GM12878 (cell line): ENCODE measurements at regions not wholly inside any gene's neighbourhood (a gene's known extent, or its start where the extent isn't known, plus 50 kb on each side); places are given as distances from the start of the nearest gene placed in this dataset.

ENCODE experiments used
- ATAC-seq: fragments of 200-7000 bp; cut with Tn5 transposase; 3 replicates; pipeline ENCODE4 v1.9.1; 2020; ENCODE audit warnings: mild to moderate bottlenecking, moderate library complexity
- BruUV-seq: library from RNA; stranded (reverse); fragments of 400-500 nt; replicated peaks from 2 replicates; lab custom pipeline; 2021; lab: Mats Ljungman, UMichigan
- CTCF ChIA-PET: fragments of 300-600 bp; sonication (Branson Sonifier 250); formaldehyde crosslinking; extraction: SDS; loops from one replicate; lab custom pipeline; 2021; ENCODE audit warnings: inconsistent platforms; lab: Yijun Ruan, JAX
- POLR2A ChIA-PET: fragments of 350-600 bp; formaldehyde crosslinking; extraction: SDS; loops from one replicate; lab custom pipeline; 2021; ENCODE audit warnings: inconsistent platforms; lab: Charles Lee
- RAD21 ChIA-PET: fragments of 300-600 bp; sonication (Branson Sonifier 250); formaldehyde crosslinking; loops from one replicate; lab custom pipeline; 2023; ENCODE audit warnings: antibody characterized with exemption; ENCODE audit not compliant: unreplicated experiment; lab: Charles Lee
- SMC1A ChIA-PET: fragments of 300-600 bp; sonication (Branson Sonifier 250); formaldehyde crosslinking; loops from one replicate; lab custom pipeline; 2023; ENCODE audit not compliant: unreplicated experiment, uncharacterized antibody; lab: Charles Lee
- DNase-seq: peaks from one replicate; pipeline ENCODE4 v3.0.0-alpha.2; 2011; ENCODE audit warnings: low read depth, low spot score
- FAIRE-seq: peaks from 3 replicates; lab custom pipeline; 2011; peaks lifted over from hg19 to GRCh38; lab: Jason Lieb, UNC
- H2AFZ ChIP-seq: 2 replicates; pipeline ENCODE4 v1.6.0; 2011; ENCODE audit warnings: low read depth, low read length, control low read depth; ENCODE audit not compliant: control insufficient read depth
- H3K27ac ChIP-seq: 2 replicates; pipeline ENCODE4 v1.5.1; 2011; ENCODE audit warnings: control low read depth; ENCODE audit not compliant: control insufficient read depth, insufficient read depth
- H3K27me3 ChIP-seq, 2 experiments: replicated peaks in 1 of 2; 2 replicates each; pipeline versions ENCODE4 v1.6.0 to v1.6.1; 2011; ENCODE audit warnings: low read length in 1 of 2; ENCODE audit not compliant: control insufficient read depth in 2 of 2, insufficient read depth in 2 of 2
- H3K36me3 ChIP-seq, 2 experiments: 2 replicates each; pipeline ENCODE4 v1.5.1; 2011; ENCODE audit warnings: low read length in 1 of 2; ENCODE audit not compliant: control insufficient read depth in 2 of 2, insufficient read depth in 2 of 2
- H3K4me1 ChIP-seq: 2 replicates; pipeline ENCODE4 v1.6.1; 2011; ENCODE audit warnings: mild to moderate bottlenecking, low read length, moderate library complexity, mixed read lengths; ENCODE audit not compliant: control insufficient read depth, insufficient read depth
- H3K4me2 ChIP-seq: 2 replicates; pipeline ENCODE4 v1.6.0; 2011; ENCODE audit warnings: control low read depth; ENCODE audit not compliant: control insufficient read depth, insufficient read depth
- H3K4me3 ChIP-seq: fragments of 200-600 bp; sonication (generic); 2 replicates; pipeline ENCODE4 v1.5.1; 2016
- H3K79me2 ChIP-seq: 2 replicates; pipeline ENCODE4 v1.6.0; 2011; ENCODE audit warnings: low read length; ENCODE audit not compliant: control insufficient read depth, insufficient read depth
- H3K9ac ChIP-seq: 2 replicates; pipeline ENCODE4 v1.8.0; 2011; ENCODE audit warnings: low read length, control low read depth, mixed read lengths; ENCODE audit not compliant: control insufficient read depth, insufficient read depth
- H3K9me3 ChIP-seq: replicated peaks from 3 replicates; pipeline ENCODE4 v1.5.1; 2011; ENCODE audit warnings: mild to moderate bottlenecking, low read length; ENCODE audit not compliant: control insufficient read depth, insufficient read depth
- H4K20me1 ChIP-seq: 2 replicates; pipeline ENCODE4 v1.6.0; 2011; ENCODE audit not compliant: control insufficient read depth, insufficient read depth
- EP300 ChIP-seq, 2 experiments: fragments of 150-350 bp in 1 of 2; IDR thresholded peaks; 2 replicates each; pipeline ENCODE4 v1.6.1; 2011 to 2012; ENCODE audit warnings: low read depth in 2 of 2, low read length in 2 of 2, borderline replicate concordance in 1 of 2, improper control_type of control experiment in 1 of 2, inconsistent platforms in 1 of 2; ENCODE audit not compliant: control insufficient read depth in 1 of 2
- JUND ChIP-seq: IDR thresholded peaks from 2 replicates; pipeline ENCODE4 v1.6.1; 2012; ENCODE audit warnings: low read depth, mild to moderate bottlenecking, low read length, improper control_type of control experiment, moderate library complexity
- MTA2 ChIP-seq: fragments of 450-650 bp; IDR thresholded peaks from 2 replicates; pipeline ENCODE4 v1.6.1; 2016; ENCODE audit warnings: low read depth, mild to moderate bottlenecking, moderate library complexity
- MYB ChIP-seq: fragments of 150-350 bp; IDR thresholded peaks from 2 replicates; pipeline ENCODE4 v1.6.1; 2014; ENCODE audit warnings: mild to moderate bottlenecking, low read depth, low read length, borderline replicate concordance
- NFXL1 ChIP-seq: fragments of 450-650 bp; IDR thresholded peaks from 2 replicates; pipeline ENCODE4 v1.6.1; 2017; ENCODE audit warnings: antibody characterized with exemption, mild to moderate bottlenecking, borderline replicate concordance
- RUNX3 ChIP-seq: IDR thresholded peaks from 2 replicates; pipeline ENCODE4 v1.6.1; 2012; ENCODE audit warnings: low read length, inconsistent platforms
- SIN3A ChIP-seq: IDR thresholded peaks from 2 replicates; pipeline ENCODE4 v1.6.1; 2012; ENCODE audit warnings: low read depth, low read length, improper control_type of control experiment
- USF1 ChIP-seq: IDR thresholded peaks from 2 replicates; pipeline ENCODE4 v1.6.1; 2011; ENCODE audit warnings: borderline replicate concordance, low read depth, mild to moderate bottlenecking, moderate library complexity, mixed read lengths, low read length; ENCODE audit not compliant: insufficient read depth; ENCODE audit errors: extremely low read length
- YY1 ChIP-seq: IDR thresholded peaks from 2 replicates; pipeline ENCODE4 v1.6.1; 2011; ENCODE audit warnings: low read depth, mild to moderate bottlenecking, low read length
- WGBS: methylation state at CpG from one replicate; pipeline ENCODE4 v1.1.6; 2016; ENCODE audit warnings: low lambda C conversion rate; ENCODE audit not compliant: insufficient replicate concordance, insufficient coverage; ENCODE audit errors: missing lambda C conversion rate; 5-methylcytosine and 5-hydroxymethylcytosine counted together
- in situ Hi-C: fragments of 300-500 bp; cut with MboI; formaldehyde crosslinking; loops from 9 replicates; pipeline ENCODE4 v1.14.3; 2018; ENCODE audit warnings: mixed read lengths
- intact Hi-C: fragments of 100-400 bp; cut with micrococcal nuclease; formaldehyde crosslinking; loops from one replicate; pipeline ENCODE4 v1.14.2; 2022; ENCODE audit not compliant: unreplicated experiment

GRCh38 chr10:28077889-28078288 is 79.0 kb upstream of the ODAD2 start:
- ChIA-PET RAD21 (no interaction called here), CTCF (interaction anchor here (0.7 kb wide), 1 partner anchor 103 kb away, joined by 3 read pairs; no protein-coding TSS in a partner anchor), POLR2A (no interaction called here), SMC1A (interaction anchor here (0.6 kb wide), 1 partner anchor 35 kb away, joined by 3 read pairs; no protein-coding TSS in a partner anchor)
- intact Hi-C loops: no loop called here
- Histone ChIP-seq H3K36me3 (no peaks in the 10 kb centered on the region), H3K79me2 (no peaks in the 10 kb centered on the region), H2AFZ (no peak overlapping the region), H3K27me3 (no peaks in the 10 kb centered on the region), H3K9me3 (no peaks in the 10 kb centered on the region), H3K4me3 (no peak overlapping the region), H3K9ac (no peak overlapping the region), H3K4me1 (no peaks in the 10 kb centered on the region), H3K4me2 (no peak overlapping the region), H4K20me1 (no peaks in the 10 kb centered on the region), H3K27ac (no peak overlapping the region)
- FAIRE-seq: no peak
- ATAC-seq: no peak
- no TSS peak for BruUV-seq
- in situ Hi-C loops: no loop called here
- 49% methylated on average over 4 of the region's 4 CpGs for WGBS
- TF ChIP-seq MTA2: no peak
- TF ChIP-seq MYB: no peak
- no peak for TF ChIP-seq YY1
- TF ChIP-seq SIN3A: no peak
- TF ChIP-seq USF1: no peak
- TF ChIP-seq EP300 (IDR thresholded peaks at IDR 0.05; ENCODE audit: borderline replicate concordance in 1 of 2, control insufficient read depth in 1 of 2, low read depth in 2 of 2, low read length in 2 of 2): no peak
- no peak for TF ChIP-seq NFXL1
- TF ChIP-seq JUND: no peak
- TF ChIP-seq RUNX3: no peak
- DNase-seq: no peak
